Pancreas (tissue), 10 donors: ENCODE measurements at regions not wholly inside any gene's neighbourhood (a gene's known extent, or its start where the extent isn't known, plus 50 kb on each side); places are given as distances from the start of the nearest gene placed in this dataset.
"Not testable (repeated sequence)": the region's sequence is repeated elsewhere in the genome, so short reads cannot be mapped to it uniquely, and the experiment has no call there.

Experiments used
- ATAC-seq, 4 donors: fragments of 200-7000 bp; cut with Tn5 transposase; one replicate each; pipeline versions ENCODE4 v1.8.0 to v1.9.1; 2020; ENCODE audit warnings: mild to moderate bottlenecking in 4 of 4, moderate library complexity in 4 of 4
- DNase-seq, 6 donors: peaks; one replicate each; pipeline ENCODE4 v3.0.0-alpha.2; 2020
- FAIRE-seq: peaks from 2 replicates; lab custom pipeline; 2012; peaks lifted over from hg19 to GRCh38; lab: Jason Lieb, UNC
- H3K27ac ChIP-seq, 4 donors: fragments of 200-600 bp; sonication (generic); 1 replicate in 3 of 4; 2 replicates in 1 of 4; pipeline versions ENCODE4 v1.5.0 to v1.8.0; 2020
- H3K27me3 ChIP-seq, 4 donors: fragments of 200-600 bp; one replicate each; pipeline ENCODE4 v1.8.0; 2021
- H3K36me3 ChIP-seq, 3 donors: fragments of 200-600 bp; sonication (generic) in 1 of 3; one replicate each; pipeline versions ENCODE4 v1.5.0 to v1.8.0; 2020 to 2021
- H3K4me1 ChIP-seq, 3 donors: fragments of 200-600 bp; one replicate each; pipeline ENCODE4 v1.8.0; 2021
- H3K4me3 ChIP-seq, 4 donors: fragments of 200-600 bp; sonication (generic) in 2 of 4; one replicate each; pipeline versions ENCODE4 v1.5.0 to v1.8.0; 2020 to 2021
- H3K9me3 ChIP-seq, 4 donors: fragments of 200-600 bp; one replicate each; pipeline ENCODE4 v1.8.0; 2021
- CTCF ChIP-seq, 4 donors: fragments of 200-600 bp; sonication (generic) in 3 of 4; IDR thresholded peaks; one replicate each; pipeline versions ENCODE4 v1.5.0 to v1.8.0; 2021; ENCODE audit warnings: antibody characterized with exemption in 4 of 4
- WGBS, 2 donors: extraction: QIAGEN DNeasy Blood & Tissue Kit; methylation state at CpG; one replicate each; pipeline ENCODE4 v1.1.7; 2013; 5-methylcytosine and 5-hydroxymethylcytosine counted together
- intact Hi-C, 3 donors: fragments of 100-400 bp; cut with DNase I; formaldehyde crosslinking; loops; one replicate each; pipeline versions ENCODE4 v1.11.1 to v1.14.2; 2022
- donor health status: healthy with polysubstance abuse.
- donor health status: DM: no; HTN: no; CAD: no; lungs with moderate emphysema.
- donor health status: DM: no; HTN: no; CAD: no.
- donor health status: control.
- donor health status: control.
- donor health status: Bipolar disorder and iron deficiency.
- donor health status: DM: yes; HTN: yes; CAD: no.
- donor health status: DM: no; HTN: no; CAD: no.
- donor health status: DM: no; HTN: no; CAD: no.
- donor health status: DM: yes; HTN: yes; CAD: no.

- ATAC-seq (no peak), DNase-seq (no peak), FAIRE-seq (no peak)
- Histone ChIP-seq H3K27me3 (no peaks in the 10 kb centered on the region), H3K9me3 (no peaks in the 10 kb centered on the region), H3K4me3 (no peak overlapping the region), H3K27ac (no peak overlapping the region), H3K4me1 (no peaks in the 10 kb centered on the region), H3K36me3 (no peaks in the 10 kb centered on the region)
- 59 to 60% methylated on average over 3 of the region's 3 CpGs for WGBS, 2 donors
- TF ChIP-seq CTCF (IDR thresholded peaks at IDR 0.05): no peak
- intact Hi-C loops: no loop called here
These were observed 107.2 kb upstream of the WDR1 start for GRCh38 chr4:10223782-10224181.

DNA sequence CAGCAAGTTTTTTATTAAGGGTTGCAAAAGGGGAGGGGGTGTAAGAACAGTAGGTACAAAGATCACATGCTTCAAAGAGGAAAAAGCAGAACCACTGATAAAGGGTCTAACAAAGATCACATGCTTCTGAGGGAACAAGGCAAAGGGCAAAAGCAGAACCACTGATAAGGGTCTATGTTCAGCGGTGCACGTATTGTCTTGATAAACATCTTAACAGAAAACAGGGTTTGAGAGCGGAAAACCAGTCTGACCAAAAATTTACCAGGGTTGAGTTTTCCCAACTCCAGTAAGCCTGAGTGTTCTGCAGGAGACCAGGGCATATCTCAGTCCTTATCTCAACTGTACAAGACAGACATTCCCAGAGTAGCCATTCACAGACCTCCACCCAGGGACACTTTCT lies 96.9 kb upstream of the WDR1 start:
- intact Hi-C loops, ATAC-seq, H3K27ac ChIP-seq, H3K4me3 ChIP-seq, H3K4me1 ChIP-seq, FAIRE-seq, H3K36me3 ChIP-seq, H3K9me3 ChIP-seq, H3K27me3 ChIP-seq, DNase-seq: not testable (repeated sequence)
- 37 to 45% methylated on average over 3 of the region's 3 CpGs for WGBS, 2 donors

- Histone ChIP-seq H3K36me3 (no peaks in the 10 kb centered on the region), H3K27me3 (no peaks in the 10 kb centered on the region), H3K4me3 (no peak overlapping the region), H3K4me1 (no peaks in the 10 kb centered on the region), H3K27ac (no peak overlapping the region), H3K9me3 (no peaks in the 10 kb centered on the region)
- FAIRE-seq: no peak
- DNase-seq: no peak
- 32 to 50% methylated on average over 3 of the region's 3 CpGs for WGBS, 2 donors
- intact Hi-C loops: no loop called here
- no peak for TF ChIP-seq CTCF (IDR thresholded peaks at IDR 0.05)
- ATAC-seq: no peak
These were observed 96.3 kb upstream of the WDR1 start for GRCh38 chr4:10212901-10213300.

- intact Hi-C loops: no loop called here
- H3K9me3 ChIP-seq: no peaks in the 10 kb centered on the region
- FAIRE-seq (no peak), DNase-seq (no peak), ATAC-seq (no peak)
- TF ChIP-seq CTCF (IDR thresholded peaks at IDR 0.05): no peak
- 41 to 69% methylated on average over 2 of the region's 2 CpGs for WGBS, 2 donors
- H3K27ac ChIP-seq: no peak overlapping the region
- no peak overlapping the region for H3K4me3 ChIP-seq
- no peaks in the 10 kb centered on the region for H3K27me3 ChIP-seq
- H3K4me1 ChIP-seq: no peaks in the 10 kb centered on the region
- no peaks in the 10 kb centered on the region for H3K36me3 ChIP-seq
These were observed 95.8 kb upstream of the WDR1 start for GRCh38 chr4:10212400-10212799.

- DNase-seq (no peak), FAIRE-seq (no peak), ATAC-seq (no peak)
- no peaks in the 10 kb centered on the region for H3K36me3 ChIP-seq
- no peaks in the 10 kb centered on the region for H3K4me1 ChIP-seq
- no peaks in the 10 kb centered on the region for H3K9me3 ChIP-seq
- no peak for TF ChIP-seq CTCF (IDR thresholded peaks at IDR 0.05)
- 60 to 65% methylated on average over 4 of the region's 4 CpGs for WGBS, 2 donors
- intact Hi-C loops: loop anchor here in 1 of 3 donors (10.0 kb wide), 1 partner anchor 48 kb away; no protein-coding TSS in a partner anchor
- H3K27ac ChIP-seq: no peak overlapping the region
- no peaks in the 10 kb centered on the region for H3K27me3 ChIP-seq
- H3K4me3 ChIP-seq: no peak overlapping the region
These were observed 90.5 kb upstream of the WDR1 start for GRCh38 chr4:10207116-10207515.
